ENCODE measurements at regions not wholly inside any gene's neighbourhood (a gene's known extent, or its start where the extent isn't known, plus 50 kb on each side); places are given as distances from the start of the nearest gene placed in this dataset.

- no peak for DNase-seq (ENCODE audit: low read depth, low spot score)
- H3K9ac ChIP-seq (ENCODE audit: low read length), result no peak overlapping the region
- H3K9me3 ChIP-seq (ENCODE audit: control insufficient read depth in 1 of 2, insufficient read depth in 1 of 2, low read depth in 1 of 2, low read length in 2 of 2), result no peaks in the 10 kb centered on the region
- ATAC-seq, result no peak
- ChIA-PET RAD21 (ENCODE audit: low non-redundant PET in 1 of 2, low total read pairs in 2 of 2, uncharacterized antibody in 2 of 2, unreplicated experiment in 2 of 2) (no interaction called here), POLR2A (no interaction called here), CTCF (no interaction called here)
- H3K79me2 ChIP-seq (ENCODE audit: insufficient read depth, low read length), result no peaks in the 10 kb centered on the region
- no peaks in the 10 kb centered on the region for H3K27me3 ChIP-seq (ENCODE audit: insufficient read depth, low read length)
- no peaks in the 10 kb centered on the region for H3K4me1 ChIP-seq (ENCODE audit: control insufficient read depth in 1 of 2, insufficient read depth in 2 of 2, low read length in 2 of 2)
- H2AFZ ChIP-seq (ENCODE audit: low read depth, low read length, poor library complexity, severe bottlenecking), result no peak overlapping the region
- H3K4me2 ChIP-seq (ENCODE audit: low read length), result no peak overlapping the region
- intact Hi-C loops (cut with micrococcal nuclease), result no loop called here
- H3K27ac ChIP-seq (ENCODE audit: low read depth, low read length), result no peak overlapping the region
- H3K9me2 ChIP-seq (ENCODE audit: insufficient read depth), result no peaks in the 10 kb centered on the region
- no peaks in the 10 kb centered on the region for H4K20me1 ChIP-seq (ENCODE audit: insufficient read depth)
- TF ChIP-seq FOSL1 (IDR thresholded peaks at IDR 0.05; ENCODE audit: low read depth) (no peak), CEBPB (IDR thresholded peaks at IDR 0.05; ENCODE audit: low read depth) (no peak), TCF7L2 (IDR thresholded peaks at IDR 0.05; ENCODE audit: borderline replicate concordance, extremely low read depth, insufficient read depth, insufficient read length) (no peak), CTCF (IDR thresholded peaks at IDR 0.05 in 2 of 3, conservative IDR thresholded peaks at IDR 0.05 in 1 of 3; ENCODE audit: borderline replicate concordance in 1 of 3, insufficient read depth in 1 of 3, low read depth in 2 of 3, low read length in 2 of 3) (no peak), SP1 (IDR thresholded peaks at IDR 0.05; ENCODE audit: low read depth) (no peak), ZFX (IDR thresholded peaks at IDR 0.05) (no peak), ZBTB33 (IDR thresholded peaks at IDR 0.05; ENCODE audit: extremely low read depth, insufficient replicate concordance, low read length) (no peak)
- no TSS peak for BruUV-seq (replicated peaks)
- no peaks in the 10 kb centered on the region for H3K36me3 ChIP-seq (ENCODE audit: control insufficient read depth in 1 of 2, insufficient read depth in 2 of 2, low read length in 2 of 2)
- no peak overlapping the region for H3K4me3 ChIP-seq (replicated peaks in 1 of 2; ENCODE audit: low read depth in 1 of 2, low read length in 2 of 2)
Observed at GRCh38 chr20:56762829-56763228, 133.7 kb downstream of the TFAP2C start.
